Esophagus muscularis mucosa (tissue), 4 donors: ENCODE measurements at regions not wholly inside any gene's neighbourhood (a gene's known extent, or its start where the extent isn't known, plus 50 kb on each side); places are given as distances from the start of the nearest gene placed in this dataset.
A peak's percentile ranks its signal among the peaks of the same experiment; 100 is the strongest.

Experiments
- DNase-seq: peaks from one replicate; pipeline ENCODE4 v3.0.0-alpha.2; 2017; ENCODE audit errors: extremely low spot score
- H3K27ac ChIP-seq, 4 donors: fragments of 200-600 bp; sonication (generic); replicated peaks in 1 of 4; 1 replicate in 3 of 4; 2 replicates in 1 of 4; pipeline ENCODE4 v1.5.1; 2016 to 2019; ENCODE audit warnings: mild to moderate bottlenecking in 1 of 4
- H3K27me3 ChIP-seq, 4 donors: fragments of 200-600 bp; sonication (generic); one replicate each; pipeline versions ENCODE4 v1.5.1 to v1.6.0; 2016 to 2019
- H3K36me3 ChIP-seq, 4 donors: fragments of 200-600 bp; sonication (generic); one replicate each; pipeline ENCODE4 v1.5.1; 2016 to 2019
- H3K4me1 ChIP-seq, 4 donors: fragments of 200-600 bp; sonication (generic); one replicate each; pipeline ENCODE4 v1.5.1; 2016 to 2019
- H3K4me3 ChIP-seq, 4 donors: fragments of 200-600 bp; sonication (generic); 1 replicate in 2 of 4; 2 replicates in 2 of 4; pipeline ENCODE4 v1.5.1; 2016 to 2019; ENCODE audit warnings: mild to moderate bottlenecking in 4 of 4, moderate library complexity in 1 of 4
- H3K9me3 ChIP-seq, 4 donors: fragments of 200-600 bp; sonication (generic); 1 replicate in 3 of 4; 2 replicates in 1 of 4; pipeline ENCODE4 v1.5.1; 2016 to 2019
- EP300 ChIP-seq: sonication (generic); formaldehyde crosslinking; IDR thresholded peaks from one replicate; pipeline ENCODE4 v1.6.1; 2017; ENCODE audit warnings: antibody characterized with exemption
- POLR2A ChIP-seq: fragments of 450-650 bp; IDR thresholded peaks from one replicate; pipeline ENCODE4 v1.6.1; 2017; ENCODE audit warnings: antibody characterized with exemption, moderate library complexity, mild to moderate bottlenecking, low read depth
- POLR2AphosphoS5 ChIP-seq, 2 donors: sonication (generic); formaldehyde crosslinking; IDR thresholded peaks; one replicate each; pipeline ENCODE4 v1.6.1; 2017; ENCODE audit warnings: antibody characterized with exemption in 2 of 2
- WGBS: methylation state at CpG from one replicate; pipeline ENCODE4 v1.1.5; 2018; 5-methylcytosine and 5-hydroxymethylcytosine counted together
- intact Hi-C: fragments of 100-400 bp; cut with DNase I; formaldehyde crosslinking; loops from one replicate; pipeline ENCODE4 v1.15.1; 2023
- TF ChIP-seq, protein P1 (sequence below), 3 experiments: fragments of 200-600 bp in 2 of 3; fragments of 450-650 bp in 1 of 3; sonication (generic) in 2 of 3; IDR thresholded peaks; one replicate each; pipeline ENCODE4 v1.5.1; 2017 to 2019; ENCODE audit warnings: antibody characterized with exemption in 3 of 3, mild to moderate bottlenecking in 2 of 3, moderate library complexity in 1 of 3

GRCh38 chr15:31471731-31472430 lies 145.2 kb downstream of the KLF13 start:
- Histone ChIP-seq H3K4me1 (peaks cover 3 to 14% (median 9%) of the 10 kb centered on the region in 4 donors), H3K9me3 (no peaks in the 10 kb centered on the region), H3K27ac (no peak overlapping the region), H3K36me3 (no peaks in the 10 kb centered on the region), H3K4me3 (no peak overlapping the region), H3K27me3 (peaks cover 0 to 40% (median 0%) of the 10 kb centered on the region in 4 donors)
- no peak for DNase-seq
- WGBS, result 68% methylated on average over 6 of the region's 7 CpGs
- intact Hi-C loops, result no loop called here
- no peak for TF ChIP-seq POLR2AphosphoS5 (IDR thresholded peaks at IDR 0.05)
- no peak for TF ChIP-seq EP300
- TF ChIP-seq, protein P1, sequence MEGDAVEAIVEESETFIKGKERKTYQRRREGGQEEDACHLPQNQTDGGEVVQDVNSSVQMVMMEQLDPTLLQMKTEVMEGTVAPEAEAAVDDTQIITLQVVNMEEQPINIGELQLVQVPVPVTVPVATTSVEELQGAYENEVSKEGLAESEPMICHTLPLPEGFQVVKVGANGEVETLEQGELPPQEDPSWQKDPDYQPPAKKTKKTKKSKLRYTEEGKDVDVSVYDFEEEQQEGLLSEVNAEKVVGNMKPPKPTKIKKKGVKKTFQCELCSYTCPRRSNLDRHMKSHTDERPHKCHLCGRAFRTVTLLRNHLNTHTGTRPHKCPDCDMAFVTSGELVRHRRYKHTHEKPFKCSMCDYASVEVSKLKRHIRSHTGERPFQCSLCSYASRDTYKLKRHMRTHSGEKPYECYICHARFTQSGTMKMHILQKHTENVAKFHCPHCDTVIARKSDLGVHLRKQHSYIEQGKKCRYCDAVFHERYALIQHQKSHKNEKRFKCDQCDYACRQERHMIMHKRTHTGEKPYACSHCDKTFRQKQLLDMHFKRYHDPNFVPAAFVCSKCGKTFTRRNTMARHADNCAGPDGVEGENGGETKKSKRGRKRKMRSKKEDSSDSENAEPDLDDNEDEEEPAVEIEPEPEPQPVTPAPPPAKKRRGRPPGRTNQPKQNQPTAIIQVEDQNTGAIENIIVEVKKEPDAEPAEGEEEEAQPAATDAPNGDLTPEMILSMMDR (IDR thresholded peaks at IDR 0.05), result no peak
- no peak for TF ChIP-seq POLR2A

DNA sequence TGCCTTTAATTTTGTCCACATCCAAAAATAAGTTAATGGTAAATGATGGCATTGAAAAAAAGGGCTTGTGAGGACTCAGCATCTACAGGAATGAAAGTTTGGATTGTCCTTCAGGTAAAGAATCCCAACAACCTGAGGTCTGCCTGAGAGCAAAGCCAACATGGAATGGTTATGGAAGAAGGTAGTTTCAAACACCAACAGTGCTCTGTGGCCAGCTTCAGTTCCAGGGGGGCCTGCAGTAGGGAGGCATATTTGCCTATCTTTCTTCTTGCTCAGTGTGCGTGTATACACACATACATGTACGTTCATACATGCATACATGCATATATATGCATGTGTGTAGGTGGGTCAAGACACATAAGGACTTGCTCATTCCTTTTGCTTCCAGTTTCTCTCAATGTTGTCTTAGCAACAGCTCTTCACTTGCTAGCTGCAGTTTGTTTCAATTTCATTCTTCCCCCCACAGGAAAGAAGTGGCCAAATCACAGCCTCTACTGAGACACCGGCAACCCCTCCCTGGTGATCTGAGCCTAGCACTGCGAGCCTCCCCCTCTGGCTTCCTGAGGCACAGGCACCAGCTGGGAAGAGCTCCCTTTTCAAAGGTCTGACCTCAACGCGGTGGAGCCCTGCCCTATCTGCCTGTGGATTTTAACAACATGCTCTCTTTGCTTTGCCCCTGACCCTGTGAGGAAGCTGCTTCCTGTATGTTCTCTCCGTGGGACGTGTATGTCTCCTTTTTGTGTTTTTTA lies 146.2 kb downstream of the KLF13 start:
- intact Hi-C loops, result no loop called here
- H3K27ac ChIP-seq, result peak overlapping the region in 2 of 4 donors; percentile 13 to 15
- peaks cover 3 to 14% (median 9%) of the 10 kb centered on the region in 4 donors for H3K4me1 ChIP-seq
- TF ChIP-seq EP300 (no peak), POLR2AphosphoS5 (IDR thresholded peaks at IDR 0.05) (no peak), POLR2A (no peak)
- TF ChIP-seq, protein P1 (IDR thresholded peaks at IDR 0.05), result no peak
- 36% methylated on average over 8 of the region's 8 CpGs for WGBS
- H3K4me3 ChIP-seq, result peak overlapping the region in 1 of 4 donors; percentile 20
- H3K27me3 ChIP-seq, result peaks cover 0 to 34% (median 0%) of the 10 kb centered on the region in 4 donors
- no peaks in the 10 kb centered on the region for H3K36me3 ChIP-seq
- DNase-seq, result no peak
- H3K9me3 ChIP-seq, result no peaks in the 10 kb centered on the region

GRCh38 chr15:31473385-31474058 lies 146.9 kb downstream of the KLF13 start:
- intact Hi-C loops, result no loop called here
- DNase-seq, result no peak

GRCh38 chr15:31474059-31474868 lies 147.6 kb downstream of the KLF13 start:
- Histone ChIP-seq H3K4me3 (no peak overlapping the region), H3K36me3 (no peaks in the 10 kb centered on the region), H3K27me3 (peaks cover 0 to 23% (median 0%) of the 10 kb centered on the region in 4 donors), H3K9me3 (no peaks in the 10 kb centered on the region), H3K27ac (no peak overlapping the region), H3K4me1 (peaks cover 3 to 14% (median 9%) of the 10 kb centered on the region in 4 donors)
- WGBS, result 92% methylated on average over 10 of the region's 10 CpGs
- no peak for TF ChIP-seq POLR2AphosphoS5 (IDR thresholded peaks at IDR 0.05)
- TF ChIP-seq, protein P1 (IDR thresholded peaks at IDR 0.05), result no peak
- no peak for TF ChIP-seq POLR2A
- TF ChIP-seq EP300, result no peak
- no peak for DNase-seq
- intact Hi-C loops, result no loop called here

More at GRCh38 chr15:31473385-31474058, 146.9 kb downstream of the KLF13 start:
- H3K4me3 ChIP-seq, result no peak overlapping the region
- peaks cover 3 to 14% (median 9%) of the 10 kb centered on the region in 4 donors for H3K4me1 ChIP-seq
- H3K27me3 ChIP-seq, result peaks cover 0 to 30% (median 0%) of the 10 kb centered on the region in 4 donors
- H3K27ac ChIP-seq, result peak overlapping the region in 2 of 4 donors; percentile 13 to 15
- H3K36me3 ChIP-seq, result no peaks in the 10 kb centered on the region
- WGBS, result 79% methylated on average over 6 of the region's 6 CpGs
- H3K9me3 ChIP-seq, result no peaks in the 10 kb centered on the region
- TF ChIP-seq EP300, result no peak
- no peak for TF ChIP-seq POLR2A
- TF ChIP-seq POLR2AphosphoS5 (IDR thresholded peaks at IDR 0.05), result no peak
- TF ChIP-seq, protein P1 (IDR thresholded peaks at IDR 0.05), result no peak
